ENCODE measurements at regions not wholly inside any gene's neighbourhood (a gene's known extent, or its start where the extent isn't known, plus 50 kb on each side); places are given as distances from the start of the nearest gene placed in this dataset.

DNA sequence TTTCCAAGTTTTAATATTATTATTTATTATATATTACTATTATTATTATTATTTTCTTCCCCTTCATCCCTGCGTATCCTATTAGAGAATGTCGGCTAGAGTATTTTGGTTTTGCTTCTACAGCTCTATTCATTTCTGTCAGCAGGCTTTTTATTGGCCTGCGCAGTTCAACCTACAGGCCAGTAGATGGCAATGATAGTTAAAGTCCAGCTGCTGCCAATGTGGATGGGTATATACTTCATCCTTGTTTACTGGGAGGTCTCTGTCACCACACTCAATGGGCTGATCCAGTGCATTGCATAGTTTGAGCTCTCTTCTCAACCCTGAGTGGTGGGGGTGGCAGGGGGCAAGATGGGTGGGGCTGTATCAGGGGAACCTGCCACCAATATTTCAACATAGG is 799.8 kb downstream of the NSUN3 start:
- TF ChIP-seq, protein P1, sequence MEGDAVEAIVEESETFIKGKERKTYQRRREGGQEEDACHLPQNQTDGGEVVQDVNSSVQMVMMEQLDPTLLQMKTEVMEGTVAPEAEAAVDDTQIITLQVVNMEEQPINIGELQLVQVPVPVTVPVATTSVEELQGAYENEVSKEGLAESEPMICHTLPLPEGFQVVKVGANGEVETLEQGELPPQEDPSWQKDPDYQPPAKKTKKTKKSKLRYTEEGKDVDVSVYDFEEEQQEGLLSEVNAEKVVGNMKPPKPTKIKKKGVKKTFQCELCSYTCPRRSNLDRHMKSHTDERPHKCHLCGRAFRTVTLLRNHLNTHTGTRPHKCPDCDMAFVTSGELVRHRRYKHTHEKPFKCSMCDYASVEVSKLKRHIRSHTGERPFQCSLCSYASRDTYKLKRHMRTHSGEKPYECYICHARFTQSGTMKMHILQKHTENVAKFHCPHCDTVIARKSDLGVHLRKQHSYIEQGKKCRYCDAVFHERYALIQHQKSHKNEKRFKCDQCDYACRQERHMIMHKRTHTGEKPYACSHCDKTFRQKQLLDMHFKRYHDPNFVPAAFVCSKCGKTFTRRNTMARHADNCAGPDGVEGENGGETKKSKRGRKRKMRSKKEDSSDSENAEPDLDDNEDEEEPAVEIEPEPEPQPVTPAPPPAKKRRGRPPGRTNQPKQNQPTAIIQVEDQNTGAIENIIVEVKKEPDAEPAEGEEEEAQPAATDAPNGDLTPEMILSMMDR (conservative IDR thresholded peaks at IDR 0.05; ENCODE audit: low read depth, low read length), result peak; percentile 70
- TF ChIP-seq EZH2 (IDR thresholded peaks at IDR 0.05; ENCODE audit: low read length, unreplicated experiment) (no peak), EZH2phosphoT487 (IDR thresholded peaks at IDR 0.05; ENCODE audit: borderline replicate concordance, low read length) (no peak)

Data from PC-3 (cell line).